Duodenal mucosa (tissue), 2 donors: ENCODE measurements at regions not wholly inside any gene's neighbourhood (a gene's known extent, or its start where the extent isn't known, plus 50 kb on each side); places are given as distances from the start of the nearest gene placed in this dataset.

Experiments
- H3K27ac ChIP-seq: one replicate; pipeline ENCODE4 v1.7.0; 2013; ENCODE audit warnings: low read depth, low read length
- H3K27me3 ChIP-seq, 2 donors: one replicate each; pipeline ENCODE4 v1.7.0; 2013; ENCODE audit warnings: low read length in 2 of 2, control low read depth in 1 of 2; ENCODE audit not compliant: insufficient read depth in 2 of 2, control insufficient read depth in 1 of 2
- H3K36me3 ChIP-seq, 2 donors: one replicate each; pipeline ENCODE4 v1.7.0; 2013; ENCODE audit warnings: low read length in 2 of 2, control low read depth in 1 of 2; ENCODE audit not compliant: insufficient read depth in 2 of 2, control insufficient read depth in 1 of 2
- H3K4me1 ChIP-seq, 2 donors: one replicate each; pipeline ENCODE4 v1.7.0; 2013; ENCODE audit warnings: low read length in 2 of 2, control low read depth in 1 of 2; ENCODE audit not compliant: insufficient read depth in 2 of 2, control insufficient read depth in 1 of 2
- H3K4me3 ChIP-seq, 2 donors: one replicate each; pipeline ENCODE4 v1.7.0; 2013; ENCODE audit warnings: low read length in 2 of 2, low read depth in 1 of 2
- H3K9ac ChIP-seq, 2 donors: one replicate each; pipeline ENCODE4 v1.7.0; 2013; ENCODE audit warnings: low read length in 2 of 2, low read depth in 1 of 2
- H3K9me3 ChIP-seq, 2 donors: one replicate each; pipeline ENCODE4 v1.7.0; 2013; ENCODE audit warnings: low read length in 2 of 2, control low read depth in 1 of 2; ENCODE audit not compliant: control insufficient read depth in 1 of 2

GRCh38 chr4:34158878-34159277 lies 2085.4 kb downstream of the ARAP2 start:
- Histone ChIP-seq H3K27ac (no peak overlapping the region), H3K9ac (no peak overlapping the region), H3K27me3 (no peaks in the 10 kb centered on the region), H3K9me3 (peaks cover 6 to 8% of the 10 kb centered on the region in 2 donors), H3K4me1 (no peaks in the 10 kb centered on the region), H3K4me3 (no peak overlapping the region), H3K36me3 (no peaks in the 10 kb centered on the region)

- Histone ChIP-seq H3K27me3 (no peaks in the 10 kb centered on the region), H3K27ac (no peak overlapping the region), H3K9me3 (peaks cover 0 to 4% of the 10 kb centered on the region in 2 donors), H3K4me3 (no peak overlapping the region), H3K36me3 (no peaks in the 10 kb centered on the region), H3K9ac (no peak overlapping the region), H3K4me1 (no peaks in the 10 kb centered on the region)
These were observed 2073.4 kb downstream of the ARAP2 start for GRCh38 chr4:34170946-34171345.

- Histone ChIP-seq H3K9ac (no peak overlapping the region), H3K9me3 (peaks cover 0 to 4% of the 10 kb centered on the region in 2 donors), H3K4me1 (no peaks in the 10 kb centered on the region), H3K36me3 (no peaks in the 10 kb centered on the region), H3K27ac (no peak overlapping the region), H3K27me3 (no peaks in the 10 kb centered on the region), H3K4me3 (no peak overlapping the region)
These were observed 2067.7 kb downstream of the ARAP2 start for GRCh38 chr4:34176609-34177008.

GRCh38 chr4:34178476-34178875 lies 2065.8 kb downstream of the ARAP2 start:
- Histone ChIP-seq H3K27me3 (no peaks in the 10 kb centered on the region), H3K9ac (no peak overlapping the region), H3K27ac (no peak overlapping the region), H3K9me3 (peaks cover 0 to 4% of the 10 kb centered on the region in 2 donors), H3K4me1 (no peaks in the 10 kb centered on the region), H3K4me3 (no peak overlapping the region), H3K36me3 (no peaks in the 10 kb centered on the region)

GRCh38 chr4:34181311-34181841 lies 2062.9 kb downstream of the ARAP2 start:
- no peaks in the 10 kb centered on the region for H3K36me3 ChIP-seq

GRCh38 chr4:34181891-34182290 lies 2062.4 kb downstream of the ARAP2 start:
- no peaks in the 10 kb centered on the region for H3K27me3 ChIP-seq
- no peaks in the 10 kb centered on the region for H3K4me1 ChIP-seq
- H3K27ac ChIP-seq: no peak overlapping the region
- H3K9ac ChIP-seq: no peak overlapping the region
- H3K4me3 ChIP-seq: no peak overlapping the region
- no peaks in the 10 kb centered on the region for H3K9me3 ChIP-seq
- H3K36me3 ChIP-seq: no peaks in the 10 kb centered on the region

More at GRCh38 chr4:34181311-34181841, 2062.9 kb downstream of the ARAP2 start:
- Histone ChIP-seq H3K4me1 (no peaks in the 10 kb centered on the region), H3K27ac (no peak overlapping the region), H3K4me3 (no peak overlapping the region), H3K27me3 (no peaks in the 10 kb centered on the region), H3K9ac (no peak overlapping the region), H3K9me3 (peaks cover 0 to 4% of the 10 kb centered on the region in 2 donors)

- H3K4me1 ChIP-seq: no peaks in the 10 kb centered on the region
- H3K4me3 ChIP-seq: no peak overlapping the region
- no peaks in the 10 kb centered on the region for H3K27me3 ChIP-seq
- no peak overlapping the region for H3K9ac ChIP-seq
- H3K27ac ChIP-seq: no peak overlapping the region
- no peaks in the 10 kb centered on the region for H3K36me3 ChIP-seq
- H3K9me3 ChIP-seq: no peaks in the 10 kb centered on the region
These were observed 2062.0 kb downstream of the ARAP2 start for GRCh38 chr4:34182306-34182705.

GRCh38 chr4:34183926-34184325 lies 2060.4 kb downstream of the ARAP2 start:
- Histone ChIP-seq H3K9ac (no peak overlapping the region), H3K4me1 (no peaks in the 10 kb centered on the region), H3K36me3 (no peaks in the 10 kb centered on the region), H3K9me3 (peaks cover 0 to 7% of the 10 kb centered on the region in 2 donors), H3K27ac (no peak overlapping the region), H3K4me3 (no peak overlapping the region), H3K27me3 (no peaks in the 10 kb centered on the region)

- Histone ChIP-seq H3K9ac (no peak overlapping the region), H3K4me3 (no peak overlapping the region), H3K27ac (no peak overlapping the region), H3K27me3 (no peaks in the 10 kb centered on the region), H3K36me3 (no peaks in the 10 kb centered on the region), H3K4me1 (no peaks in the 10 kb centered on the region), H3K9me3 (peaks cover 0 to 7% of the 10 kb centered on the region in 2 donors)
These were observed 2057.3 kb downstream of the ARAP2 start for GRCh38 chr4:34187056-34187455.

GRCh38 chr4:34191443-34191842 lies 2052.9 kb downstream of the ARAP2 start:
- Histone ChIP-seq H3K36me3 (no peaks in the 10 kb centered on the region), H3K4me3 (no peak overlapping the region), H3K4me1 (no peaks in the 10 kb centered on the region), H3K27me3 (no peaks in the 10 kb centered on the region), H3K9ac (no peak overlapping the region), H3K9me3 (peaks cover 0 to 7% of the 10 kb centered on the region in 2 donors), H3K27ac (no peak overlapping the region)
